Left ventricle myocardium inferior (tissue), 1 donor: ENCODE measurements at regions not wholly inside any gene's neighbourhood (a gene's known extent, or its start where the extent isn't known, plus 50 kb on each side); places are given as distances from the start of the nearest gene placed in this dataset.

ENCODE experiments used
- DNase-seq: peaks from one replicate; pipeline ENCODE4 v3.0.0-alpha.2; 2020
- H3K27ac ChIP-seq: fragments of 200-600 bp; replicated peaks from 2 replicates; pipeline ENCODE4 v1.8.0; 2021
- H3K27me3 ChIP-seq: fragments of 200-600 bp; 2 replicates; pipeline ENCODE4 v1.8.0; 2021; ENCODE audit warnings: low read depth
- H3K36me3 ChIP-seq: fragments of 200-600 bp; 2 replicates; pipeline ENCODE4 v1.8.0; 2021
- H3K4me1 ChIP-seq: fragments of 200-600 bp; 2 replicates; pipeline ENCODE4 v1.8.0; 2021
- H3K4me3 ChIP-seq: fragments of 200-600 bp; 2 replicates; pipeline ENCODE4 v1.8.0; 2021; ENCODE audit warnings: mild to moderate bottlenecking, moderate library complexity
- H3K9me3 ChIP-seq: fragments of 200-600 bp; replicated peaks from 2 replicates; pipeline ENCODE4 v1.8.0; 2021
- intact Hi-C: fragments of 100-400 bp; cut with micrococcal nuclease; formaldehyde crosslinking; loops from one replicate; pipeline ENCODE4 v1.11.0; 2022
- TF ChIP-seq, protein P1 (sequence below): fragments of 200-600 bp; IDR thresholded peaks from 2 replicates; pipeline ENCODE4 v1.8.0; 2021; ENCODE audit warnings: antibody characterized with exemption, mild to moderate bottlenecking, borderline replicate concordance
- donor health status: DM: no; HTN: yes; CAD: no; lungs with severe emphysema.

DNA sequence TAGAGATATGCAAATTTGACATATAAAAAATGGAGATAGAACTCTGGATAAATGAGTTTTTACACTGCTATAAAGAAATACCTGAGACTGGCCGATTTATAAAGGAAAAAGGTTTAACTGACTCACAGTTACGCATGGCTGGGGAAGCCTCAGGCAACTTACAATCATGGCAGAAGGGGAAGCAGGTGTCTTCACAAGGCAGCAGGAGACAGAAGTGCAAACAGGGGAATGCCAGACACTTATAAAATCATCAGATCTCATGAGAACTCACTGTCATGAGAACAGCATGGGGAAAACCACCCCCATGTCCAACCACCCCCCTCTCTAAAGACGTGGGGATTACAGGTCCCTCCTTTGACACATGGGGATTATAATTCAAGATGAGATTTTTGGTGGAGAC, 1540.2 kb upstream of the SLC39A10 start:
- TF ChIP-seq, protein P1, sequence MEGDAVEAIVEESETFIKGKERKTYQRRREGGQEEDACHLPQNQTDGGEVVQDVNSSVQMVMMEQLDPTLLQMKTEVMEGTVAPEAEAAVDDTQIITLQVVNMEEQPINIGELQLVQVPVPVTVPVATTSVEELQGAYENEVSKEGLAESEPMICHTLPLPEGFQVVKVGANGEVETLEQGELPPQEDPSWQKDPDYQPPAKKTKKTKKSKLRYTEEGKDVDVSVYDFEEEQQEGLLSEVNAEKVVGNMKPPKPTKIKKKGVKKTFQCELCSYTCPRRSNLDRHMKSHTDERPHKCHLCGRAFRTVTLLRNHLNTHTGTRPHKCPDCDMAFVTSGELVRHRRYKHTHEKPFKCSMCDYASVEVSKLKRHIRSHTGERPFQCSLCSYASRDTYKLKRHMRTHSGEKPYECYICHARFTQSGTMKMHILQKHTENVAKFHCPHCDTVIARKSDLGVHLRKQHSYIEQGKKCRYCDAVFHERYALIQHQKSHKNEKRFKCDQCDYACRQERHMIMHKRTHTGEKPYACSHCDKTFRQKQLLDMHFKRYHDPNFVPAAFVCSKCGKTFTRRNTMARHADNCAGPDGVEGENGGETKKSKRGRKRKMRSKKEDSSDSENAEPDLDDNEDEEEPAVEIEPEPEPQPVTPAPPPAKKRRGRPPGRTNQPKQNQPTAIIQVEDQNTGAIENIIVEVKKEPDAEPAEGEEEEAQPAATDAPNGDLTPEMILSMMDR: no peak
- H3K4me1 ChIP-seq: no peaks in the 10 kb centered on the region
- intact Hi-C loops: no loop called here
- H3K27me3 ChIP-seq: no peaks in the 10 kb centered on the region
- no peak overlapping the region for H3K4me3 ChIP-seq
- no peaks in the 10 kb centered on the region for H3K36me3 ChIP-seq
- H3K27ac ChIP-seq: no peak overlapping the region
- H3K9me3 ChIP-seq: no peaks in the 10 kb centered on the region
- DNase-seq: no peak

DNA sequence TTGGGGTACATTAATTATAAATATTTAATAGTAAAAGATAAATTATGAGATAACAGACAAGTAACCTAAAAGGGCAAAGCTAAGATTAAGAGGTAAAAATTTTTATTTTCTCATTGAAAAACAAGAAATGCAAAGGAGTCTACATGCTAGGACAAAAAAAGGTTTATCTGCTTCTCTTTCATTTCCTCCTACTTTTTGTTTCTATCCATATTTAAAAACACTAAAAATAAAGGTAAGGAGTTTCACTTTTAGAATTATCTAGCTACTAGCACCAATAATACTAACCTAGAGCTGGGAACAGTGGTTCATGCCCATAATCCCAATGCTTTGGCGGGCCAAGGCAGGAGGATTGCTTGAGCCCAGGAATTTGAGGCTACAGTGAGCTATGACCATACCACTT, 1551.7 kb upstream of the SLC39A10 start:
- TF ChIP-seq, protein P1: no peak
- no peak overlapping the region for H3K4me3 ChIP-seq
- no peak for DNase-seq
- intact Hi-C loops: no loop called here
- H3K27me3 ChIP-seq: no peaks in the 10 kb centered on the region
- no peaks in the 10 kb centered on the region for H3K36me3 ChIP-seq
- H3K9me3 ChIP-seq: peaks cover 3% of the 10 kb centered on the region
- H3K4me1 ChIP-seq: no peaks in the 10 kb centered on the region
- no peak overlapping the region for H3K27ac ChIP-seq

DNA sequence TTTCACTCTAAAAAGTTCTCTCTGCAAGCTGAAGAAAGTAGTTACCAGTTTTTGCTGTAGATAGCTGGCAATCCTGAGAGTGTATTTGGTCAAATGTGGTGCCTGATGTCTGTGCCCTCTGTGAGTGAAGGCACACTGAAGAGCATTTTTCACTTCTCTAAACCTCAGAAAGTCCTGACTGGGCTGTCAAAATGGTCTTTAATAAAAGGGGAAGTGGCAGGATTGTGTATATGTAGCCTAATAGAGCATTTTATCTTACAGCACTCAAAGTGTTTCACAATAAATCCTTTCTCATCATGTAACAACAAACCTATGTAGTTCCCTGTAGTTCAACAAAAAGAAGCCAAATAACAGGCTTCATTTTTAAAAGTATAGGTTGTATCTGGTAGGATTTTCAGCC, 1552.3 kb upstream of the SLC39A10 start:
- DNase-seq: no peak
- Histone ChIP-seq H3K4me1 (no peaks in the 10 kb centered on the region), H3K9me3 (peaks cover 4% of the 10 kb centered on the region), H3K27me3 (no peaks in the 10 kb centered on the region), H3K36me3 (no peaks in the 10 kb centered on the region), H3K4me3 (no peak overlapping the region), H3K27ac (no peak overlapping the region)
- TF ChIP-seq, protein P1: no peak
- intact Hi-C loops: no loop called here

DNA sequence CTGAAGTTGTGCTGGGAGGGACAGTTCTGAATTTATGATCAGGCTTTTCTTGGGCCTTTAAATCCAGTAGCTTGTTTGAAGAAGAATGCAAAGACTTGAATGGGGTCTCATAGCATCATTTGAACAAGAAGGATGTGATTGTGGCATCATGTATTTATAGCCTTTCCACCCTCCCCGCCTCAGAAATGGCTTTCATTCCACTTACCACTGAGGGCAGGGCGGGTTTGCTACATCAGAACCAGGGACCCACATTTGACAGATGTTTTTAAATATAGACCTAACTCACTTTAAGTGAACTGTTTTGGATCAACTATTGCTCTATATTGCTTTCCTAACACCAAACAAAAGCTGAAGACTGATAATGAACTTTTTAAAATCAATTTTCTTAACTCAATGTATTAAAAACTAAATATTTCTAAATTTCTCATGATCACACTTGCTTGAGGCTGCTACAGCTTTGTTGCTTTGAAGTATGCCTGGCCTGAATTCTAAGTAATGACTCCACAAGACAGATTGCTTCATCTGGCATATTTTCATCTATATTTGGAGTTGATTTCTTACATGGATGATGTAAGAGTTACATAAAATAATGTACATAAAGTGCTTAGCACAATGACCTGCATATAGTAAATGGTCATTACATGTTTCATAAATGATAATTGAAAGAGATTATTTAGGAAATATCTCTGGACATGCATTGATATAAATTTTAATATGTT, 1552.9 kb upstream of the SLC39A10 start:
- H3K36me3 ChIP-seq: no peaks in the 10 kb centered on the region
- TF ChIP-seq, protein P1: no peak
- DNase-seq: no peak
- no peak overlapping the region for H3K27ac ChIP-seq
- H3K4me3 ChIP-seq: no peak overlapping the region
- no peaks in the 10 kb centered on the region for H3K27me3 ChIP-seq
- H3K9me3 ChIP-seq: peaks cover 7% of the 10 kb centered on the region
- intact Hi-C loops: no loop called here
- H3K4me1 ChIP-seq: no peaks in the 10 kb centered on the region

DNA sequence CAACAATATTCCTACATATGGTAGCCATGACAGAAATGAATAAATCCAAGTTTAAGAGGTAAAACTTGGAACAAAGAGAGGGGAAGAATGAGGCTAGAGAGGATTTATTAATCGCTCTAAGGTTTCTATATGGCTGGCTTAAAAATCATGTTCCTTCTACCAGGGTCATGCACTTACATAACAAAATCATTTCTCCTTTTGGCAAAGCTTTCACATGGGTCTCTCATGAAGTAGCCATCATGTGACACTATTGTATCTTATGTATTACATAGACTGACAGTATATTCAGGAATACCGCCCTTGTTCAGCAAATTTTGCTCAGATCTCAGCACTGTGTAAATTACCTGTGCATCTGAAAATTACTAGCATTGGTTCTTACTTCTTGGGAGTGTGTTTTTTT, 1554.5 kb upstream of the SLC39A10 start:
- DNase-seq: no peak
- Histone ChIP-seq H3K27me3 (no peaks in the 10 kb centered on the region), H3K4me3 (no peak overlapping the region), H3K4me1 (no peaks in the 10 kb centered on the region), H3K27ac (no peak overlapping the region), H3K36me3 (no peaks in the 10 kb centered on the region), H3K9me3 (peaks cover 7% of the 10 kb centered on the region)
- TF ChIP-seq, protein P1: no peak
- intact Hi-C loops: no loop called here

DNA sequence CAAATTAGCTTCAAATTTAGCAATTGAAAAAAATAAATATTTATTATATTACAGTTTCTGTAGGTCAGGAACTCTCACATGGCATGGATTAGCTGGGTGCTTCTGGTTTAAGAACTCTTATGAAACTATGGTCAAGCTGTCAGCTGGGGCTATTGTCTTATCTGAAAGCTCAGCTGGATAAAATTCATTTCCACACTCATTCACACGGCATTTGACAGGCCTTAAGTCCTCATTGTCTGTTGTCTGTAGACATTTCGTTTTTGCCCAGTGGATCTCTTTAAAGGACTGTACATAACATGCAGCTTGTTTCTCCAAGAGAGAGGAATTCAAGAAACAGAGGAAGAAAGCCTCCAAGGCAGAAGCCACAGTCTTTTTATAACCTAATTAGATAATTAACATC, 1556.8 kb upstream of the SLC39A10 start:
- Histone ChIP-seq H3K9me3 (peaks cover 7% of the 10 kb centered on the region), H3K27ac (no peak overlapping the region), H3K27me3 (no peaks in the 10 kb centered on the region), H3K4me1 (no peaks in the 10 kb centered on the region), H3K36me3 (no peaks in the 10 kb centered on the region), H3K4me3 (no peak overlapping the region)
- TF ChIP-seq, protein P1: no peak
- intact Hi-C loops: no loop called here
- no peak for DNase-seq
